Right renal cortex interstitium (tissue), 3 donors: ENCODE measurements at regions not wholly inside any gene's neighbourhood (a gene's known extent, or its start where the extent isn't known, plus 50 kb on each side); places are given as distances from the start of the nearest gene placed in this dataset.

Source experiments
- DNase-seq, 3 donors: peaks; one replicate each; pipeline ENCODE4 v3.0.0-alpha.2; 2013; ENCODE audit warnings: low read depth in 3 of 3, low spot score in 2 of 3

GRCh38 chr18:61222206-61222605 is 111.0 kb upstream of the CDH20 start:
- DNase-seq = peak in 1 of 3 donors; percentile 7

GRCh38 chr18:61225336-61225735 is 107.9 kb upstream of the CDH20 start:
- no peak for DNase-seq

DNA sequence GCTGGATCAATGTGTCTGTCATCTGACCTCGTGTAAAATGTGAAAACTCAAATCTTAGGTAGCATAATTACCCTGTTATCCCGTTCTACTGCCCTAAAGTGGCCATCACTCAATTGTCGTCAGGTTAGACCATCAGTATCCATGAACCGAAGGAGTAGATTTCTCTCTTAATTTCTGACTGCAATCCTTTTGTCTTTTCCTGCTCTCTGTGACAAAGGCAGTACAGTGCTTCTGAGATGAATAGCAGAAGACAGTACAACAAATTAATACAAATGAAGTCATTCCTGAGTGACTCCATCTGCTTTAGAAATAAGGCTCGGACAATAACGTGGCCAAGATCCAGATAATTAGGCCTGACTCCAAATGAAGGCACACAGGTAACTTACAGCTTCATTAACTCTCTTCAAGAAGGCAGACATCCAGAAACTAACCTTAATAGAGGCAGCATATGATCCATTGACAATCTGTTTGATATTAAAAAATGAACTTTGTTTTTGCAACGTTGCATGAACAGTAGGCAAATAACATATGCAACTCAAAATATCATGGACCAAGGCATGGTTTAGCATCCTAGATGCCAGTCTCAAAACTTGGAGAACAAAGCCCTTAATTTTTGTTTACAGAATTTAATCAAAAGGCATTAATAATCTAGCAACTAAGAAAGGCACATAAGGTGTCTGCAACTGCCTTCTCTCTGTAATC is 96.7 kb upstream of the CDH20 start:
- DNase-seq = no peak

- DNase-seq = no peak
Measured at GRCh38 chr18:61237529-61237928, 95.7 kb upstream of the CDH20 start.

DNA sequence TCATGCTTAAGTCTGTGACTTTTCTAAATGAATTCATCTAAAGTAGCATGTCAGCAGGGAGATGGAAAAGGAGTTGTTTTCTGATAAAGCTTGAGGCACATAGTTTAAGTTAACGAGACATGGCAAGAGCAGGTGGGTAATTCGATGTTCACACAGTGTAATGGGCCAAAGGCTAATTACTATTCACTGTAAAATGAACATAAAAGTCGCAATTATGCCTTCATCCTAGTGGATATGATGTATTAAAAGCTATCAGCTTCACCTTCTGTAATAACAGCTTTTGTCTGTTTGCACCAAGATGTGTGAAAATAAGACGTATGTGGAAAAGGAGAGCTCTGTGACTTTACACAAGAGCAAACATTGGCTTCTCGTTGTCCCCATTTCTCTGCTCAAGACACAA is 94.2 kb upstream of the CDH20 start:
- no peak for DNase-seq

- DNase-seq = no peak
Measured at GRCh38 chr18:61241260-61241853, 91.9 kb upstream of the CDH20 start.

- no peak for DNase-seq
Measured at GRCh38 chr18:61244632-61245031, 88.6 kb upstream of the CDH20 start.

DNA sequence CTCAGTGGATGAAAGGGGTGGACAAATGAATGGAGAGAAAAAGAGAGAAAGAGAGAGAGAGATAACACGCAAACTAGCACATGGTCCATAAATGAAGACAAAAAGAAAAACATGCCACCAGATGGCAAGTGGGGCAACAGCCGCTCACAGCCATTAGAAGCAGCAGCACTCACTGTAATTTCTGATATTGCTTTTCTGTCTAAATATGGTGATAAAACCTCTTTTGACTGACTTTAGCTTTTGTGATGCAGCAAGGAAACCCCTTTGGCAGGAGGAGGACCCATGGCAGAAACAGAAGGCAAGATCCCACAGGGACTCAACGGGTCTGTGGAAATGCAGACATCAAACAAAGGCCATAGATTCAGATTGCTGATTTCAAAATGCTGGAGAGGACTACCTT is 88.0 kb upstream of the CDH20 start:
- no peak for DNase-seq

GRCh38 chr18:61248589-61248988 is 84.6 kb upstream of the CDH20 start:
- no peak for DNase-seq

- DNase-seq = no peak
Measured at GRCh38 chr18:61256291-61256690, 76.9 kb upstream of the CDH20 start.

DNA sequence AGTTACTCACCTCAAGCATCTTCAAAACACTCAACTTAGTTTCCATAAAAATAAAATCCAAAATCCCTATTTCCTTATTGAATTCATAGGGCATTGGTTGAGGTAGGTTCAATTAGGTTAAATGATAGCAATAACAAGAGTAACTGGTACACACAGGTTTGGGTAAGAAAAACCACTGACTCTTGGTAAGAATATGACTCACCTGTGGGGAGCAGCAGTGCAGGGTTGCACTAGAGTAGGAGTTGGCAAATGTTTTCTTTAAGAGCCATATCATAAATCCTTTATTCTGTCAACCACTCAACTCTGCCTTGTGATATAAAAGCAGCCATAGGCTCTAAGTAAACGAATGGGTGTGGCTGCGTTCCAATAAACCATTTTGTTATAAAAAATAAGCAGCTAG is 71.4 kb upstream of the CDH20 start:
- DNase-seq = no peak

DNA sequence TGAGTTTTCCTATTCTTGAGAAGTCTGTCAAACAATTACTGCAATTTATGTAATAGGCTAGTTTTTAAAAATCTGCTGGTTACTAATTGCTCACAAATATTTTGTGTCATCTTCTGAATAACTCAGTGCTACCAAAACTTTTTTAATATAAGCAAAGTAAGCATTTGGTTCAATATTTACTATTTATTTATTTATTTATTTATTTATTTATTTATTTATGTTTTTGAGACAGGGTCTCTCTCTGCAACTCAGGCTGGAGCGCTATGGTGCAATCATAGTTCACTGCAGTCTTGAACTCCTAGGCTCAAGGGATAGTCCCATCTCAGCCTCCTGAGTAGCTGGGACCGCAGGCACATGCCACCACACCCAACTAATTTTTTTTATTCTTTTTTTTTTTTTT is 60.4 kb upstream of the CDH20 start:
- no peak for DNase-seq

GRCh38 chr18:61273533-61273932 is 59.7 kb upstream of the CDH20 start:
- no peak for DNase-seq

DNA sequence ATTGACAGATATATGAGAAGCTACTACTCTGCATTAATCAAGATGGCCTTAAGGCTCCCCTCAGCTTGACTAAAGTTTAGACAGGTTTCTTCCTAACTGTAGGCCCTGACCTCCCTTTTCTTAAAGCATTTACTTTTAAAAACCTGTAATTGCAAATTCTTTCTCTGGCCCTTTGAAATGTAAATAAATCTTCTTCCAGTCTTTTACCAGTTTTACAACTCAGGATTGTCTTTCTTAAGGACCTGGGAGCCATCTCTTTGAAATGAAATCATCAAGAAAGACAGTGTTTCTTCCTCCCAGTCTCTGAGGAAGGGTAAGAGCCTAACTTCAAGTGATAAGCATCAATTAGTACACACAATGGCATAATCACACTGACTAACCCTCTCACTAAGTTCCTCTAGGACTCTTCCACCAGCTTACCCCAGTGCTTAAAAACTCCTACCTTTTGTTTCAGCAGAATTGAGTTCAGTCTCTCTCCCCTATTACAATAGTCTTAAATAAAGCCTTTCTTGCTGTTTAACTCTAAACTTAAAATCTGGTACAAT is 58.7 kb upstream of the CDH20 start:
- no peak for DNase-seq

- DNase-seq = no peak
Measured at GRCh38 chr18:61277808-61278207, 55.4 kb upstream of the CDH20 start.

GRCh38 chr18:61281431-61281830 is 51.8 kb upstream of the CDH20 start:
- DNase-seq = no peak

- no peak for DNase-seq
Measured at GRCh38 chr18:61282926-61283325, 50.3 kb upstream of the CDH20 start.
